ENCODE measurements at regions not wholly inside any gene's neighbourhood (a gene's known extent, or its start where the extent isn't known, plus 50 kb on each side); places are given as distances from the start of the nearest gene placed in this dataset.

DNA sequence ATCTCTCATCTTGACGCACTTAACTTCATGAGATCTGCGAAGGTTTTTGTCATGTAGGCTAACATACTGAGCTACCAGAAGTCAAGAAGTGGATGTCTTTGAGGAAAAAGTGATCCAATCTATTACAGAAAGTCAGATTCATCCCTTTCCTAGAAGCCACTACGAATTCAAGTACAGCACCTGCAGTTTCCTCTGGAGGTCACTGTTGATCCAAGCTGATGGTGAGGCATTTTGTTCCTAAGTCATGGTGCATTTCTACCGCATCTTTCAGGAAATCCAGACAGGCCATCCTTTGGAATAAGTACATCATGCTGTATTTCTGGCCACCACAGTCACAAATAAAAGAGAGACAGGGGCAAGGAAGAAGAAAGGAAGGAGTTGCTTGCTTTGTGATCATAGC is 541.0 kb downstream of the CDY2B start:
- TF ChIP-seq, protein P1, sequence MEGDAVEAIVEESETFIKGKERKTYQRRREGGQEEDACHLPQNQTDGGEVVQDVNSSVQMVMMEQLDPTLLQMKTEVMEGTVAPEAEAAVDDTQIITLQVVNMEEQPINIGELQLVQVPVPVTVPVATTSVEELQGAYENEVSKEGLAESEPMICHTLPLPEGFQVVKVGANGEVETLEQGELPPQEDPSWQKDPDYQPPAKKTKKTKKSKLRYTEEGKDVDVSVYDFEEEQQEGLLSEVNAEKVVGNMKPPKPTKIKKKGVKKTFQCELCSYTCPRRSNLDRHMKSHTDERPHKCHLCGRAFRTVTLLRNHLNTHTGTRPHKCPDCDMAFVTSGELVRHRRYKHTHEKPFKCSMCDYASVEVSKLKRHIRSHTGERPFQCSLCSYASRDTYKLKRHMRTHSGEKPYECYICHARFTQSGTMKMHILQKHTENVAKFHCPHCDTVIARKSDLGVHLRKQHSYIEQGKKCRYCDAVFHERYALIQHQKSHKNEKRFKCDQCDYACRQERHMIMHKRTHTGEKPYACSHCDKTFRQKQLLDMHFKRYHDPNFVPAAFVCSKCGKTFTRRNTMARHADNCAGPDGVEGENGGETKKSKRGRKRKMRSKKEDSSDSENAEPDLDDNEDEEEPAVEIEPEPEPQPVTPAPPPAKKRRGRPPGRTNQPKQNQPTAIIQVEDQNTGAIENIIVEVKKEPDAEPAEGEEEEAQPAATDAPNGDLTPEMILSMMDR (IDR thresholded peaks at IDR 0.05; ENCODE audit: borderline replicate concordance, extremely low read depth, low read length, poor library complexity, severe bottlenecking), result peak; percentile 9
- no peak for TF ChIP-seq EZH2 (IDR thresholded peaks at IDR 0.05; ENCODE audit: borderline replicate concordance, low read depth, low read length, severe bottlenecking)

Data from DND-41 (cell line).